ENCODE measurements at regions not wholly inside any gene's neighbourhood (a gene's known extent, or its start where the extent isn't known, plus 50 kb on each side); places are given as distances from the start of the nearest gene placed in this dataset.

- TF ChIP-seq CTCF (IDR thresholded peaks at IDR 0.05; ENCODE audit: insufficient read depth, low read length): no peak
- TF ChIP-seq GABPA (IDR thresholded peaks at IDR 0.05; ENCODE audit: low read depth): no peak
These were observed 481.6 kb upstream of the LRRN3 start for GRCh38 chr7:110609336-110609735.

Measured in HL-60 (cell line).